ENCODE measurements at regions not wholly inside any gene's neighbourhood (a gene's known extent, or its start where the extent isn't known, plus 50 kb on each side); places are given as distances from the start of the nearest gene placed in this dataset.

GRCh38 chr6:166106076-166106686, 61.5 kb downstream of the TBXT start:
- Histone ChIP-seq H3K27me3 (no peaks in the 10 kb centered on the region), H3K4me1 (no peaks in the 10 kb centered on the region), H3K9me3 (no peaks in the 10 kb centered on the region), H3K36me3 (no peaks in the 10 kb centered on the region), H3K27ac (no peak overlapping the region), H3K4me3 (no peak overlapping the region)
- under 1% methylated on average over 11 of the region's 11 CpGs for WGBS
- peak in 1 of 2 donors; percentile 71 for DNase-seq (ENCODE audit: low spot score in 2 of 2)
- TF ChIP-seq CTCF (IDR thresholded peaks at IDR 0.05) (peak; percentile 55 to 68), POLR2AphosphoS5 (IDR thresholded peaks at IDR 0.05) (no peak), EP300 (IDR thresholded peaks at IDR 0.05) (no peak), POLR2A (IDR thresholded peaks at IDR 0.05) (no peak)

GRCh38 chr6:166105341-166106075, 62.1 kb downstream of the TBXT start:
- Histone ChIP-seq H3K36me3 (no peaks in the 10 kb centered on the region), H3K27ac (no peak overlapping the region), H3K27me3 (no peaks in the 10 kb centered on the region), H3K4me3 (no peak overlapping the region), H3K9me3 (no peaks in the 10 kb centered on the region), H3K4me1 (no peaks in the 10 kb centered on the region)
- TF ChIP-seq POLR2AphosphoS5 (IDR thresholded peaks at IDR 0.05), result no peak
- TF ChIP-seq EP300 (IDR thresholded peaks at IDR 0.05), result no peak
- TF ChIP-seq CTCF (IDR thresholded peaks at IDR 0.05), result no peak
- TF ChIP-seq POLR2A (IDR thresholded peaks at IDR 0.05), result no peak
- DNase-seq (ENCODE audit: low spot score in 2 of 2), result no peak
- WGBS, result 62% methylated on average over 10 of the region's 10 CpGs

GRCh38 chr6:166104872-166105271, 62.8 kb downstream of the TBXT start:
- Histone ChIP-seq H3K9me3 (no peaks in the 10 kb centered on the region), H3K4me1 (no peaks in the 10 kb centered on the region), H3K4me3 (no peak overlapping the region), H3K27me3 (no peaks in the 10 kb centered on the region), H3K36me3 (no peaks in the 10 kb centered on the region), H3K27ac (no peak overlapping the region)
- TF ChIP-seq EP300 (IDR thresholded peaks at IDR 0.05) (no peak), CTCF (IDR thresholded peaks at IDR 0.05) (no peak)
- 97% methylated on average over 7 of the region's 7 CpGs for WGBS
- DNase-seq (ENCODE audit: low spot score in 2 of 2), result no peak

GRCh38 chr6:166104107-166104506, 63.5 kb downstream of the TBXT start:
- H3K4me1 ChIP-seq, result no peaks in the 10 kb centered on the region
- no peaks in the 10 kb centered on the region for H3K36me3 ChIP-seq
- no peak overlapping the region for H3K4me3 ChIP-seq
- no peak overlapping the region for H3K27ac ChIP-seq
- TF ChIP-seq POLR2AphosphoS5 (IDR thresholded peaks at IDR 0.05) (no peak), EP300 (IDR thresholded peaks at IDR 0.05) (no peak)
- H3K9me3 ChIP-seq, result no peaks in the 10 kb centered on the region
- H3K27me3 ChIP-seq, result no peaks in the 10 kb centered on the region
- DNase-seq (ENCODE audit: low spot score in 2 of 2), result no peak
- WGBS, result 21% methylated on average over 4 of the region's 4 CpGs

GRCh38 chr6:166101819-166102419, 65.7 kb downstream of the TBXT start:
- TF ChIP-seq POLR2A (IDR thresholded peaks at IDR 0.05), result no peak
- TF ChIP-seq CTCF (IDR thresholded peaks at IDR 0.05), result no peak
- Histone ChIP-seq H3K4me1 (no peaks in the 10 kb centered on the region), H3K36me3 (no peaks in the 10 kb centered on the region), H3K27me3 (no peaks in the 10 kb centered on the region), H3K27ac (no peak overlapping the region), H3K9me3 (no peaks in the 10 kb centered on the region), H3K4me3 (no peak overlapping the region)
- DNase-seq (ENCODE audit: low spot score in 2 of 2), result no peak
